Transverse colon (tissue), 4 donors: ENCODE measurements at regions not wholly inside any gene's neighbourhood (a gene's known extent, or its start where the extent isn't known, plus 50 kb on each side); places are given as distances from the start of the nearest gene placed in this dataset.

Source experiments
- POLR2AphosphoS5 ChIP-seq, 3 donors: sonication (generic); formaldehyde crosslinking; IDR thresholded peaks; one replicate each; pipeline ENCODE4 v1.6.1; 2016; ENCODE audit warnings: antibody characterized with exemption in 3 of 3
- TF ChIP-seq, protein P1 (sequence below), 5 experiments: fragments of 200-600 bp in 3 of 5; fragments of 450-650 bp in 2 of 5; sonication (generic) in 3 of 5; IDR thresholded peaks; 1 replicate in 2 of 5; 2 replicates in 3 of 5; pipeline ENCODE4 v1.5.1; 2016 to 2017; ENCODE audit warnings: antibody characterized with exemption in 5 of 5, inconsistent platforms in 3 of 5, mild to moderate bottlenecking in 2 of 5, moderate library complexity in 1 of 5

DNA sequence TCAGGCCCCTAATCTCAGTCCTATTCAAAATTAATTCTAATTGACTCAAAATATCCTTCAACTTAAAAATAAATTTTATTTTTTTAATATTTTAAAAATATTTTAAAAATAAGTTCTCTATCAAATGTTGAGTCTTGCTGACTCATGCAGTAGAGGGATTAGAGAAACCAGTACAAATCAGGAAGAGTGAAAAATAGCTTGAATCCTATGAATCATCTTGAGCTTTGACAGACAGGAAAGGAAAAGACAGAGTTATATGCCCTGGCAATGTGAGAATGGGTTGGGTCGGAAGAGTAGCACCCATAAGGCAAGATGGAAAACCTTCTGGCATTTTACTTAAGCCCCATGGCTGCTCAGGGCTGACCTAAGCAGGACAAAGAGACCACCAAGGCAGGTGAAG is 346.6 kb upstream of the RUNX1 start:
- TF ChIP-seq, protein P1, sequence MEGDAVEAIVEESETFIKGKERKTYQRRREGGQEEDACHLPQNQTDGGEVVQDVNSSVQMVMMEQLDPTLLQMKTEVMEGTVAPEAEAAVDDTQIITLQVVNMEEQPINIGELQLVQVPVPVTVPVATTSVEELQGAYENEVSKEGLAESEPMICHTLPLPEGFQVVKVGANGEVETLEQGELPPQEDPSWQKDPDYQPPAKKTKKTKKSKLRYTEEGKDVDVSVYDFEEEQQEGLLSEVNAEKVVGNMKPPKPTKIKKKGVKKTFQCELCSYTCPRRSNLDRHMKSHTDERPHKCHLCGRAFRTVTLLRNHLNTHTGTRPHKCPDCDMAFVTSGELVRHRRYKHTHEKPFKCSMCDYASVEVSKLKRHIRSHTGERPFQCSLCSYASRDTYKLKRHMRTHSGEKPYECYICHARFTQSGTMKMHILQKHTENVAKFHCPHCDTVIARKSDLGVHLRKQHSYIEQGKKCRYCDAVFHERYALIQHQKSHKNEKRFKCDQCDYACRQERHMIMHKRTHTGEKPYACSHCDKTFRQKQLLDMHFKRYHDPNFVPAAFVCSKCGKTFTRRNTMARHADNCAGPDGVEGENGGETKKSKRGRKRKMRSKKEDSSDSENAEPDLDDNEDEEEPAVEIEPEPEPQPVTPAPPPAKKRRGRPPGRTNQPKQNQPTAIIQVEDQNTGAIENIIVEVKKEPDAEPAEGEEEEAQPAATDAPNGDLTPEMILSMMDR (IDR thresholded peaks at IDR 0.05): no peak
- no peak for TF ChIP-seq POLR2AphosphoS5 (IDR thresholded peaks at IDR 0.05)
